ENCODE measurements at regions not wholly inside any gene's neighbourhood (a gene's known extent, or its start where the extent isn't known, plus 50 kb on each side); places are given as distances from the start of the nearest gene placed in this dataset.

GRCh38 chr2:81196383-81196851 lies 891.9 kb upstream of the LRRTM1 start:
- TF ChIP-seq CTCF (IDR thresholded peaks at IDR 0.05), result no peak
- Mint-ChIP-seq H3K4me3 (no peak overlapping the region), H3K36me3 (ENCODE audit: low read depth) (no peaks in the 10 kb centered on the region), H3K4me1 (ENCODE audit: low read depth) (no peaks in the 10 kb centered on the region), H3K27ac (no peak overlapping the region), H3K27me3 (no peaks in the 10 kb centered on the region), H3K9me3 (no peaks in the 10 kb centered on the region)
- POLR2A ChIA-PET, result no interaction called here
- CTCF ChIA-PET, result no interaction called here
- no peaks in the 10 kb centered on the region for H3K27me3 ChIP-seq (ENCODE audit: control insufficient read depth in 1 of 2, insufficient read depth in 2 of 2, low read length in 2 of 2)
- peaks cover 0 to 52% of the 10 kb centered on the region in 2 experiments for H3K9me3 ChIP-seq (ENCODE audit: control insufficient read depth in 1 of 2, insufficient read depth in 1 of 2, low read length in 2 of 2)
- no peak overlapping the region for H3K27ac ChIP-seq (ENCODE audit: low read depth in 1 of 2, low read length in 2 of 2)
- no peaks in the 10 kb centered on the region for H3K4me1 ChIP-seq (ENCODE audit: insufficient read depth, low read length)
- no peak overlapping the region for H3K4me3 ChIP-seq (ENCODE audit: low read length)
- DNase-seq, result peak in 1 of 14 experiments; percentile 5
- intact Hi-C loops (cut with DNase I, micrococcal nuclease), result no loop called here
- H3K36me3 ChIP-seq (ENCODE audit: insufficient read depth, low read length), result no peaks in the 10 kb centered on the region
- no peak for ATAC-seq (ENCODE audit: poor library complexity)

- H3K27me3 ChIP-seq (ENCODE audit: control insufficient read depth in 1 of 2, insufficient read depth in 2 of 2, low read length in 2 of 2), result no peaks in the 10 kb centered on the region
- no peaks in the 10 kb centered on the region for H3K4me1 Mint-ChIP-seq (ENCODE audit: low read depth)
- ChIA-PET CTCF (no interaction called here), POLR2A (no interaction called here)
- no peak overlapping the region for H3K27ac Mint-ChIP-seq
- no peak for TF ChIP-seq CTCF (IDR thresholded peaks at IDR 0.05)
- peaks cover 0 to 52% of the 10 kb centered on the region in 2 experiments for H3K9me3 ChIP-seq (ENCODE audit: control insufficient read depth in 1 of 2, insufficient read depth in 1 of 2, low read length in 2 of 2)
- H3K4me3 Mint-ChIP-seq, result no peak overlapping the region
- peaks cover 2% of the 10 kb centered on the region for H3K9me3 Mint-ChIP-seq
- H3K27ac ChIP-seq (ENCODE audit: low read depth in 1 of 2, low read length in 2 of 2), result no peak overlapping the region
- DNase-seq (no peak), ATAC-seq (ENCODE audit: poor library complexity) (no peak)
- no peaks in the 10 kb centered on the region for H3K27me3 Mint-ChIP-seq
- H3K4me3 ChIP-seq (ENCODE audit: low read length), result no peak overlapping the region
- no peaks in the 10 kb centered on the region for H3K36me3 Mint-ChIP-seq (ENCODE audit: low read depth)
- intact Hi-C loops (cut with DNase I, micrococcal nuclease), result no loop called here
- H3K36me3 ChIP-seq (ENCODE audit: insufficient read depth, low read length), result no peaks in the 10 kb centered on the region
- no peaks in the 10 kb centered on the region for H3K4me1 ChIP-seq (ENCODE audit: insufficient read depth, low read length)
Observed at GRCh38 chr2:81195774-81196382, 891.3 kb upstream of the LRRTM1 start.

GRCh38 chr2:81195017-81195773 lies 890.6 kb upstream of the LRRTM1 start:
- ChIA-PET CTCF (no interaction called here), POLR2A (no interaction called here)
- H3K4me3 ChIP-seq (ENCODE audit: low read length), result no peak overlapping the region
- Mint-ChIP-seq H3K9me3 (peaks cover 5% of the 10 kb centered on the region), H3K27me3 (no peaks in the 10 kb centered on the region), H3K4me1 (ENCODE audit: low read depth) (no peaks in the 10 kb centered on the region), H3K27ac (no peak overlapping the region), H3K36me3 (ENCODE audit: low read depth) (no peaks in the 10 kb centered on the region), H3K4me3 (no peak overlapping the region)
- H3K27ac ChIP-seq (ENCODE audit: low read depth in 1 of 2, low read length in 2 of 2), result no peak overlapping the region
- no peak for TF ChIP-seq CTCF (IDR thresholded peaks at IDR 0.05)
- intact Hi-C loops (cut with DNase I, micrococcal nuclease), result no loop called here
- ATAC-seq (ENCODE audit: poor library complexity) (no peak), DNase-seq (no peak)
- peaks cover 0 to 47% of the 10 kb centered on the region in 2 experiments for H3K9me3 ChIP-seq (ENCODE audit: control insufficient read depth in 1 of 2, insufficient read depth in 1 of 2, low read length in 2 of 2)
- no peaks in the 10 kb centered on the region for H3K4me1 ChIP-seq (ENCODE audit: insufficient read depth, low read length)
- H3K36me3 ChIP-seq (ENCODE audit: insufficient read depth, low read length), result no peaks in the 10 kb centered on the region
- no peaks in the 10 kb centered on the region for H3K27me3 ChIP-seq (ENCODE audit: control insufficient read depth in 1 of 2, insufficient read depth in 2 of 2, low read length in 2 of 2)
